ENCODE measurements at regions not wholly inside any gene's neighbourhood (a gene's known extent, or its start where the extent isn't known, plus 50 kb on each side); places are given as distances from the start of the nearest gene placed in this dataset.

DNA sequence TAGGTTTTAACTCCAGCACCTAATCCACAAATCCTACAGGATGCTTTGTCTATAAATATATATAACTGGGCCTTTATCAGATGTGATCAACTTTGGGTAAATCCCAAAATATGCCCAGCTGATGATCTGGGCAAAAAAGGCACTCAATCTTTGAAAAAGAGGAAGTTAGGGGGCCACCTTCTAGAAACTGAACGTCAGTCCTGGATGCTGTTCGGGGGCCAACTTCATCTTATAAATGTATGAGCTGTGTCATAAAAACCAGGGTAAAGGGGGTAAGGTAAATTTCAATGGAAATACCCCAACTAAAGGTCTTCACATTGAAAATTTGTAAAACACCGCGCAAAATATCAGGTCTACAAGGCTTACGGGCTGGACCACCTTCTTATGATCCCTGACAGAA lies 264.4 kb upstream of the UBE2E2 start (continued):
- TF ChIP-seq BCL3 (IDR thresholded peaks at IDR 0.05): no peak
- TF ChIP-seq HES2 (IDR thresholded peaks at IDR 0.05): no peak
- TF ChIP-seq KDM1A (IDR thresholded peaks at IDR 0.05; ENCODE audit: low read depth): no peak
- no peak for TF ChIP-seq NFE2L2 (conservative IDR thresholded peaks at IDR 0.05; ENCODE audit: low read length)
- TF ChIP-seq, protein P1, sequence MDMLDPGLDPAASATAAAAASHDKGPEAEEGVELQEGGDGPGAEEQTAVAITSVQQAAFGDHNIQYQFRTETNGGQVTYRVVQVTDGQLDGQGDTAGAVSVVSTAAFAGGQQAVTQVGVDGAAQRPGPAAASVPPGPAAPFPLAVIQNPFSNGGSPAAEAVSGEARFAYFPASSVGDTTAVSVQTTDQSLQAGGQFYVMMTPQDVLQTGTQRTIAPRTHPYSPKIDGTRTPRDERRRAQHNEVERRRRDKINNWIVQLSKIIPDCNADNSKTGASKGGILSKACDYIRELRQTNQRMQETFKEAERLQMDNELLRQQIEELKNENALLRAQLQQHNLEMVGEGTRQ (IDR thresholded peaks at IDR 0.05): no peak
- TF ChIP-seq RARB (CRISPR knock-in tag; IDR thresholded peaks at IDR 0.05): no peak

DNA sequence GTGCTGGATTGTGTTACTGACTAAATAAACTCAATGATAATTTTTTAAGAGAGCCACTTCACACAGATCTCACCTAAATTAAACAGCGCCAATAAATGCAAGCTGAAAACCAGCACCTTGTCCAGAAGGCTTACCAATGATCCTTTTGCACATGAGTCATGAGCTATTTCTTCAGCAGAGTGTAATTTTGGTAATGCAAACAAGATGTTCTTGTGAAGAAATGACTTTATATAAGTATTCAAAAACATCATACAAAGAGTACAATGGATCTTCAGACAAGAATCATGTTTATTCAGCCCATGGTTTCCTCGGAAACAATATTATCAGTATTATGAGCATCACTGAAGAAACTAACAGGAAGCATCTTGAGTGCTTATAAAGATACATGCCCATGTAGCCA lies 263.8 kb upstream of the UBE2E2 start:
- no peak overlapping the region for H3K27ac ChIP-seq
- H3K9me3 ChIP-seq: no peaks in the 10 kb centered on the region
- no peak for ATAC-seq
- no peaks in the 10 kb centered on the region for H3K4me1 ChIP-seq
- CTCF ChIA-PET: interaction anchor here (1.2 kb wide), 1 partner anchor 12 kb away, joined by 3 read pairs; no protein-coding TSS in a partner anchor
- H3K4me3 ChIP-seq: no peak overlapping the region
- no peak overlapping the region for H3K4me2 ChIP-seq
- WGBS (ENCODE audit: missing lambda C conversion rate): 41% methylated on average over 2 of the region's 2 CpGs
- DNase-seq (ENCODE audit: low read depth in 1 of 2, low spot score in 1 of 2): no peak
- FAIRE-seq: no peak
- TF ChIP-seq, protein P2, sequence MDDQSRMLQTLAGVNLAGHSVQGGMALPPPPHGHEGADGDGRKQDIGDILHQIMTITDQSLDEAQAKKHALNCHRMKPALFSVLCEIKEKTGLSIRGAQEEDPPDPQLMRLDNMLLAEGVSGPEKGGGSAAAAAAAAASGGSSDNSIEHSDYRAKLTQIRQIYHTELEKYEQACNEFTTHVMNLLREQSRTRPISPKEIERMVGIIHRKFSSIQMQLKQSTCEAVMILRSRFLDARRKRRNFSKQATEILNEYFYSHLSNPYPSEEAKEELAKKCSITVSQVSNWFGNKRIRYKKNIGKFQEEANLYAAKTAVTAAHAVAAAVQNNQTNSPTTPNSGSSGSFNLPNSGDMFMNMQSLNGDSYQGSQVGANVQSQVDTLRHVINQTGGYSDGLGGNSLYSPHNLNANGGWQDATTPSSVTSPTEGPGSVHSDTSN (IDR thresholded peaks at IDR 0.05): no peak
- TF ChIP-seq TP53 (CRISPR knock-in tag; IDR thresholded peaks at IDR 0.05) (no peak), EP300 (IDR thresholded peaks at IDR 0.05) (no peak), RAD21 (conservative IDR thresholded peaks at IDR 0.05 in 1 of 2, IDR thresholded peaks at IDR 0.05 in 1 of 2) (no peak), NPAS2 (CRISPR knock-in tag; IDR thresholded peaks at IDR 0.05; ENCODE audit: borderline replicate concordance) (no peak), BCL3 (IDR thresholded peaks at IDR 0.05) (no peak), MYC (IDR thresholded peaks at IDR 0.05; ENCODE audit: borderline replicate concordance, low read length) (no peak), SREBF2 (IDR thresholded peaks at IDR 0.05) (no peak), POLR2AphosphoS2 (conservative IDR thresholded peaks at IDR 0.05; ENCODE audit: low read length) (no peak), ZSCAN20 (CRISPR knock-in tag; IDR thresholded peaks at IDR 0.05) (no peak)
- TF ChIP-seq, protein P3, sequence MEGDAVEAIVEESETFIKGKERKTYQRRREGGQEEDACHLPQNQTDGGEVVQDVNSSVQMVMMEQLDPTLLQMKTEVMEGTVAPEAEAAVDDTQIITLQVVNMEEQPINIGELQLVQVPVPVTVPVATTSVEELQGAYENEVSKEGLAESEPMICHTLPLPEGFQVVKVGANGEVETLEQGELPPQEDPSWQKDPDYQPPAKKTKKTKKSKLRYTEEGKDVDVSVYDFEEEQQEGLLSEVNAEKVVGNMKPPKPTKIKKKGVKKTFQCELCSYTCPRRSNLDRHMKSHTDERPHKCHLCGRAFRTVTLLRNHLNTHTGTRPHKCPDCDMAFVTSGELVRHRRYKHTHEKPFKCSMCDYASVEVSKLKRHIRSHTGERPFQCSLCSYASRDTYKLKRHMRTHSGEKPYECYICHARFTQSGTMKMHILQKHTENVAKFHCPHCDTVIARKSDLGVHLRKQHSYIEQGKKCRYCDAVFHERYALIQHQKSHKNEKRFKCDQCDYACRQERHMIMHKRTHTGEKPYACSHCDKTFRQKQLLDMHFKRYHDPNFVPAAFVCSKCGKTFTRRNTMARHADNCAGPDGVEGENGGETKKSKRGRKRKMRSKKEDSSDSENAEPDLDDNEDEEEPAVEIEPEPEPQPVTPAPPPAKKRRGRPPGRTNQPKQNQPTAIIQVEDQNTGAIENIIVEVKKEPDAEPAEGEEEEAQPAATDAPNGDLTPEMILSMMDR (IDR thresholded peaks at IDR 0.05): no peak
- TF ChIP-seq, protein P4, sequence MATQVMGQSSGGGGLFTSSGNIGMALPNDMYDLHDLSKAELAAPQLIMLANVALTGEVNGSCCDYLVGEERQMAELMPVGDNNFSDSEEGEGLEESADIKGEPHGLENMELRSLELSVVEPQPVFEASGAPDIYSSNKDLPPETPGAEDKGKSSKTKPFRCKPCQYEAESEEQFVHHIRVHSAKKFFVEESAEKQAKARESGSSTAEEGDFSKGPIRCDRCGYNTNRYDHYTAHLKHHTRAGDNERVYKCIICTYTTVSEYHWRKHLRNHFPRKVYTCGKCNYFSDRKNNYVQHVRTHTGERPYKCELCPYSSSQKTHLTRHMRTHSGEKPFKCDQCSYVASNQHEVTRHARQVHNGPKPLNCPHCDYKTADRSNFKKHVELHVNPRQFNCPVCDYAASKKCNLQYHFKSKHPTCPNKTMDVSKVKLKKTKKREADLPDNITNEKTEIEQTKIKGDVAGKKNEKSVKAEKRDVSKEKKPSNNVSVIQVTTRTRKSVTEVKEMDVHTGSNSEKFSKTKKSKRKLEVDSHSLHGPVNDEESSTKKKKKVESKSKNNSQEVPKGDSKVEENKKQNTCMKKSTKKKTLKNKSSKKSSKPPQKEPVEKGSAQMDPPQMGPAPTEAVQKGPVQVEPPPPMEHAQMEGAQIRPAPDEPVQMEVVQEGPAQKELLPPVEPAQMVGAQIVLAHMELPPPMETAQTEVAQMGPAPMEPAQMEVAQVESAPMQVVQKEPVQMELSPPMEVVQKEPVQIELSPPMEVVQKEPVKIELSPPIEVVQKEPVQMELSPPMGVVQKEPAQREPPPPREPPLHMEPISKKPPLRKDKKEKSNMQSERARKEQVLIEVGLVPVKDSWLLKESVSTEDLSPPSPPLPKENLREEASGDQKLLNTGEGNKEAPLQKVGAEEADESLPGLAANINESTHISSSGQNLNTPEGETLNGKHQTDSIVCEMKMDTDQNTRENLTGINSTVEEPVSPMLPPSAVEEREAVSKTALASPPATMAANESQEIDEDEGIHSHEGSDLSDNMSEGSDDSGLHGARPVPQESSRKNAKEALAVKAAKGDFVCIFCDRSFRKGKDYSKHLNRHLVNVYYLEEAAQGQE (IDR thresholded peaks at IDR 0.05): no peak
- POLR2A ChIA-PET: no interaction called here
